ENCODE measurements at regions not wholly inside any gene's neighbourhood (a gene's known extent, or its start where the extent isn't known, plus 50 kb on each side); places are given as distances from the start of the nearest gene placed in this dataset.

GRCh38 chr3:41120460-41120859 is 78.8 kb upstream of the CTNNB1 start:
- H3K27ac Mint-ChIP-seq, result peak overlapping the region in 1 of 3 experiments; percentile 64; a peak in 2 of 7 replicates
- no peak overlapping the region for H3K4me3 Mint-ChIP-seq
- Histone ChIP-seq H3K9ac (ENCODE audit: extremely low read depth, insufficient read length, low read length) (no peak overlapping the region), H3K9me3 (ENCODE audit: control insufficient read depth, low read depth, low read length) (no peaks in the 10 kb centered on the region), H4K20me1 (ENCODE audit: control insufficient read depth, insufficient read depth, insufficient read length) (no peaks in the 10 kb centered on the region), H2AFZ (ENCODE audit: low read length) (no peak overlapping the region), H3T11ph (ENCODE audit: low read length) (no peak overlapping the region), H3K4me2 (ENCODE audit: insufficient read depth, insufficient read length, low read length) (no peak overlapping the region), H2BK12ac (ENCODE audit: insufficient read length, low read depth, low read length) (no peak overlapping the region), H2BK5ac (ENCODE audit: insufficient read length, low read length) (no peak overlapping the region), H2AK5ac (ENCODE audit: insufficient read length, low read length) (no peak overlapping the region), H4K91ac (ENCODE audit: insufficient read length, low read depth, low read length) (no peak overlapping the region), H3K56ac (ENCODE audit: insufficient read length, low read depth, low read length) (no peak overlapping the region), H3K18ac (ENCODE audit: insufficient read length, low read depth, low read length) (no peak overlapping the region), H2BK120ac (ENCODE audit: low read depth, low read length, poor library complexity, severe bottlenecking) (no peak overlapping the region), H2BK15ac (ENCODE audit: low read depth, low read length) (no peak overlapping the region), H3K79me1 (ENCODE audit: insufficient read depth, low read depth, low read length, poor library complexity, severe bottlenecking) (no peaks in the 10 kb centered on the region), H3K27me3 (ENCODE audit: insufficient read depth, low read length) (no peaks in the 10 kb centered on the region), H3K4ac (ENCODE audit: low read depth, low read length) (no peak overlapping the region), H3K23me2 (ENCODE audit: insufficient read length, low read depth, low read length, poor library complexity, severe bottlenecking) (no peaks in the 10 kb centered on the region), H4K8ac (replicated peaks; ENCODE audit: insufficient read length, low read depth, low read length) (no peak overlapping the region), H4K5ac (ENCODE audit: insufficient read length, low read depth, low read length) (no peak overlapping the region), H3K4me1 (ENCODE audit: insufficient read depth, low read length) (peaks cover 2% of the 10 kb centered on the region; the same call in 1 of the 2 replicates), H2BK20ac (ENCODE audit: low read depth, low read length, poor library complexity, severe bottlenecking) (no peak overlapping the region), H3K14ac (ENCODE audit: insufficient read depth, low read length) (no peak overlapping the region), H3K23ac (ENCODE audit: insufficient read length, low read depth, low read length) (no peak overlapping the region), H3K79me2 (ENCODE audit: insufficient read depth, low read length) (no peaks in the 10 kb centered on the region), H3K27ac (ENCODE audit: insufficient read length, low read depth, low read length) (no peak overlapping the region)
- peaks cover 0 to 5% (median 0%) of the 10 kb centered on the region in 3 experiments; a peak in 3 of 7 replicates for H3K36me3 Mint-ChIP-seq (ENCODE audit: insufficient read depth in 1 of 3, low read depth in 3 of 3)
- no peak for TF ChIP-seq CTCF (conservative IDR thresholded peaks at IDR 0.05)
- H3K4me1 Mint-ChIP-seq, result peaks cover 23 to 24% of the 10 kb centered on the region in 2 experiments
- DNase-seq, result no peak
- peaks cover 15% of the 10 kb centered on the region for H3K27me3 Mint-ChIP-seq (ENCODE audit: low read depth)
- peaks cover 6 to 8% of the 10 kb centered on the region in 2 experiments for H3K9me3 Mint-ChIP-seq
- WGBS (ENCODE audit: extremely low coverage, insufficient read length, low lambda C conversion rate), result no CpG with 5 or more reads among the region's 7 CpGs

Data from H9 (cell line).